ENCODE measurements at regions not wholly inside any gene's neighbourhood (a gene's known extent, or its start where the extent isn't known, plus 50 kb on each side); places are given as distances from the start of the nearest gene placed in this dataset.
A peak's percentile ranks its signal among the peaks of the same experiment; 100 is the strongest.

DNA sequence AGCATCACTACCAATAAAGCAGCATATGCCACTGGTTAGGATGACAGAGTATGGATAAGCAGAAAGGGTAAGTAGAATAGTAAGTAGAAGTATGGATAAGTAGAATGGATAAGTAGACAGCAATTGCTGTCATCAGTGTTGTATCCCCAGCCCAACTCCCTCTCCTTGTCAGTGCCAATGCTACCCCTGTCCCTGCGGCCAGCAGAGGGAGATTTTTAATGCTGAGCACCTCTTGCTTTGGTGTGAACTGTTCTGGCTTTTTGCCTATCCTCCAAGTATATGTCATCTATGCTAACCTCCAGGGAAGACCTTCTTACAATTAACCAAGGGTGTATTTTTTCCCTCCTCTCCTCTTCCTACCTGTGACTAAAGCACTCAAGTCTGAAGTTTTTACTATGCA is 136.7 kb upstream of the SPHKAP start:
- H2AFZ ChIP-seq (ENCODE audit: low read length), result no peak overlapping the region
- in situ Hi-C loops (cut with HindIII; ENCODE audit: extremely low pct_ligation_motif_present, low pct_unique_long_range_greater_than_20kb) (no loop called here), intact Hi-C loops (cut with micrococcal nuclease; ENCODE audit: unreplicated experiment) (loop anchor here (2.0 kb wide), 1 partner anchor 341 kb away; no protein-coding TSS in a partner anchor)
- no peaks in the 10 kb centered on the region for H3K9me3 ChIP-seq (ENCODE audit: low read length)
- H3K4me3 ChIP-seq (replicated peaks in 1 of 3; ENCODE audit: insufficient read depth in 1 of 3, low read depth in 2 of 3, low read length in 3 of 3), result no peak overlapping the region
- H3K79me2 ChIP-seq (ENCODE audit: insufficient read depth, low read length), result no peaks in the 10 kb centered on the region
- WGBS (ENCODE audit: low lambda C conversion rate), result 0% methylated on average over 1 of the region's 1 CpG
- DNase-seq (ENCODE audit: low spot score) (peak; percentile 12), ATAC-seq (peak; percentile 99), FAIRE-seq (peak; percentile 26)
- H3K9ac ChIP-seq (ENCODE audit: insufficient read depth, low read depth, low read length), result no peak overlapping the region
- no peaks in the 10 kb centered on the region for H3K4me1 ChIP-seq (ENCODE audit: insufficient read depth, low read length)
- ChIA-PET CTCF (ENCODE audit: low intra/inter-chr PET ratio, low total read pairs) (no interaction called here), POLR2A (no interaction called here)
- BruUV-seq (replicated peaks), result no TSS peak
- H3K27me3 ChIP-seq (ENCODE audit: control insufficient read depth in 1 of 2, insufficient read depth in 2 of 2, low read length in 2 of 2), result no peaks in the 10 kb centered on the region
- no peaks in the 10 kb centered on the region for H4K20me1 ChIP-seq (ENCODE audit: insufficient read depth, low read length)
- no peak overlapping the region for H3K27ac ChIP-seq (ENCODE audit: extremely low read length, insufficient read depth, low read length)
- H3K36me3 ChIP-seq (replicated peaks in 1 of 2; ENCODE audit: control insufficient read depth in 1 of 2, insufficient read depth in 2 of 2, low read length in 2 of 2), result no peaks in the 10 kb centered on the region
- no peak overlapping the region for H3K4me2 ChIP-seq (ENCODE audit: low read depth, low read length)
- no peak for TF ChIP-seq ZNF816 (CRISPR knock-in tag; IDR thresholded peaks at IDR 0.05; ENCODE audit: borderline replicate concordance)
- TF ChIP-seq SNAI1 (CRISPR knock-in tag; IDR thresholded peaks at IDR 0.05; ENCODE audit: borderline replicate concordance), result no peak
- peak; percentile 64; the same call in 1 of the 2 replicates for TF ChIP-seq SMC3 (IDR thresholded peaks at IDR 0.05; ENCODE audit: low read length)
- TF ChIP-seq, protein P1, sequence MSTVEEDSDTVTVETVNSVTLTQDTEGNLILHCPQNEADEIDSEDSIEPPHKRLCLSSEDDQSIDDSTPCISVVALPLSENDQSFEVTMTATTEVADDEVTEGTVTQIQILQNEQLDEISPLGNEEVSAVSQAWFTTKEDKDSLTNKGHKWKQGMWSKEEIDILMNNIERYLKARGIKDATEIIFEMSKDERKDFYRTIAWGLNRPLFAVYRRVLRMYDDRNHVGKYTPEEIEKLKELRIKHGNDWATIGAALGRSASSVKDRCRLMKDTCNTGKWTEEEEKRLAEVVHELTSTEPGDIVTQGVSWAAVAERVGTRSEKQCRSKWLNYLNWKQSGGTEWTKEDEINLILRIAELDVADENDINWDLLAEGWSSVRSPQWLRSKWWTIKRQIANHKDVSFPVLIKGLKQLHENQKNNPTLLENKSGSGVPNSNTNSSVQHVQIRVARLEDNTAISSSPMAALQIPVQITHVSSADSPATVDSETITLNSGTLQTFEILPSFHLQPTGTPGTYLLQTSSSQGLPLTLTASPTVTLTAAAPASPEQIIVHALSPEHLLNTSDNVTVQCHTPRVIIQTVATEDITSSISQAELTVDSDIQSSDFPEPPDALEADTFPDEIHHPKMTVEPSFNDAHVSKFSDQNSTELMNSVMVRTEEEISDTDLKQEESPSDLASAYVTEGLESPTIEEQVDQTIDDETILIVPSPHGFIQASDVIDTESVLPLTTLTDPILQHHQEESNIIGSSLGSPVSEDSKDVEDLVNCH (CRISPR knock-in tag; IDR thresholded peaks at IDR 0.05), result no peak
- TF ChIP-seq, protein P2, sequence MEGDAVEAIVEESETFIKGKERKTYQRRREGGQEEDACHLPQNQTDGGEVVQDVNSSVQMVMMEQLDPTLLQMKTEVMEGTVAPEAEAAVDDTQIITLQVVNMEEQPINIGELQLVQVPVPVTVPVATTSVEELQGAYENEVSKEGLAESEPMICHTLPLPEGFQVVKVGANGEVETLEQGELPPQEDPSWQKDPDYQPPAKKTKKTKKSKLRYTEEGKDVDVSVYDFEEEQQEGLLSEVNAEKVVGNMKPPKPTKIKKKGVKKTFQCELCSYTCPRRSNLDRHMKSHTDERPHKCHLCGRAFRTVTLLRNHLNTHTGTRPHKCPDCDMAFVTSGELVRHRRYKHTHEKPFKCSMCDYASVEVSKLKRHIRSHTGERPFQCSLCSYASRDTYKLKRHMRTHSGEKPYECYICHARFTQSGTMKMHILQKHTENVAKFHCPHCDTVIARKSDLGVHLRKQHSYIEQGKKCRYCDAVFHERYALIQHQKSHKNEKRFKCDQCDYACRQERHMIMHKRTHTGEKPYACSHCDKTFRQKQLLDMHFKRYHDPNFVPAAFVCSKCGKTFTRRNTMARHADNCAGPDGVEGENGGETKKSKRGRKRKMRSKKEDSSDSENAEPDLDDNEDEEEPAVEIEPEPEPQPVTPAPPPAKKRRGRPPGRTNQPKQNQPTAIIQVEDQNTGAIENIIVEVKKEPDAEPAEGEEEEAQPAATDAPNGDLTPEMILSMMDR (CRISPR knock-in tag; IDR thresholded peaks at IDR 0.05), result peak; percentile 50
- no peak for TF ChIP-seq ERF (CRISPR knock-in tag; IDR thresholded peaks at IDR 0.05)
- peak; percentile 26; the same call in 1 of the 2 replicates for TF ChIP-seq STAG1 (CRISPR knock-in tag; IDR thresholded peaks at IDR 0.05)
- TF ChIP-seq NBN (conservative IDR thresholded peaks at IDR 0.05), result no peak
- no peak for TF ChIP-seq MAFG (CRISPR knock-in tag; IDR thresholded peaks at IDR 0.05)
- TF ChIP-seq PRDM10 (CRISPR knock-in tag; IDR thresholded peaks at IDR 0.05; ENCODE audit: low read depth), result no peak
- no peak for TF ChIP-seq KDM6A (CRISPR knock-in tag; IDR thresholded peaks at IDR 0.05; ENCODE audit: low read depth)
- TF ChIP-seq ISX (CRISPR knock-in tag; conservative IDR thresholded peaks at IDR 0.05), result no peak
- TF ChIP-seq SMAD1 (CRISPR knock-in tag; IDR thresholded peaks at IDR 0.05; ENCODE audit: borderline replicate concordance, low read depth), result no peak
- TF ChIP-seq ZNF83 (CRISPR knock-in tag; IDR thresholded peaks at IDR 0.05; ENCODE audit: borderline replicate concordance), result no peak
- TF ChIP-seq ATF7 (IDR thresholded peaks at IDR 0.05), result no peak
- TF ChIP-seq ATF7 (CRISPR knock-in tag; IDR thresholded peaks at IDR 0.05), result no peak
- TF ChIP-seq RARG (CRISPR knock-in tag; IDR thresholded peaks at IDR 0.05; ENCODE audit: low read depth), result no peak
- no peak for TF ChIP-seq TGIF2 (CRISPR knock-in tag; IDR thresholded peaks at IDR 0.05)
- TF ChIP-seq HNRNPL (IDR thresholded peaks at IDR 0.05; ENCODE audit: low read depth, low read length), result no peak
- no peak for TF ChIP-seq ZNF333 (CRISPR knock-in tag; IDR thresholded peaks at IDR 0.05; ENCODE audit: borderline replicate concordance)
- TF ChIP-seq RCOR2 (CRISPR knock-in tag; IDR thresholded peaks at IDR 0.05), result no peak

Data from HepG2 (cell line).